ENCODE measurements at regions not wholly inside any gene's neighbourhood (a gene's known extent, or its start where the extent isn't known, plus 50 kb on each side); places are given as distances from the start of the nearest gene placed in this dataset.

GRCh38 chr14:85445151-85445795 lies 84.7 kb upstream of the FLRT2 start:
- Histone ChIP-seq H3K4me1 (ENCODE audit: control insufficient read depth in 1 of 2, extremely low read depth in 1 of 2, insufficient read depth in 2 of 2, low read length in 2 of 2) (no peaks in the 10 kb centered on the region), H3K36me3 (ENCODE audit: control insufficient read depth in 2 of 2, extremely low read depth in 1 of 2, insufficient read depth in 1 of 2, low read length in 1 of 2) (no peaks in the 10 kb centered on the region), H3K27me3 (replicated peaks in 1 of 2; ENCODE audit: control insufficient read depth in 2 of 2, extremely low read depth in 1 of 2, insufficient read depth in 2 of 2, low read length in 1 of 2) (no peaks in the 10 kb centered on the region), H3K27ac (ENCODE audit: low read length) (no peak overlapping the region), H3K4me3 (ENCODE audit: control insufficient read depth in 1 of 2, extremely low read depth in 1 of 2, low read length in 1 of 2) (no peak overlapping the region), H3K9me3 (no peaks in the 10 kb centered on the region)
- Mint-ChIP-seq H3K9me3 (peaks cover 6 to 20% (median 10%) of the 10 kb centered on the region in 3 donors), H3K36me3 (no peaks in the 10 kb centered on the region), H3K27me3 (no peaks in the 10 kb centered on the region), H3K27ac (no peak overlapping the region), H3K4me1 (no peaks in the 10 kb centered on the region), H3K4me3 (no peak overlapping the region)
- ATAC-seq (replicated peaks in 1 of 4) (no peak), DNase-seq (no peak)
- POLR2A ChIA-PET, result no interaction called here
- WGBS (ENCODE audit: insufficient coverage), result 60% methylated on average over 1 of the region's 3 CpGs
- CTCF ChIA-PET, result no interaction called here

- Mint-ChIP-seq H3K4me3 (no peak overlapping the region), H3K4me1 (no peaks in the 10 kb centered on the region), H3K36me3 (no peaks in the 10 kb centered on the region), H3K27me3 (no peaks in the 10 kb centered on the region), H3K27ac (no peak overlapping the region), H3K9me3 (peaks cover 6 to 10% (median 10%) of the 10 kb centered on the region in 3 donors)
- no peaks in the 10 kb centered on the region for H3K4me1 ChIP-seq (ENCODE audit: control insufficient read depth in 1 of 2, extremely low read depth in 1 of 2, insufficient read depth in 2 of 2, low read length in 2 of 2)
- H3K27me3 ChIP-seq (replicated peaks in 1 of 2; ENCODE audit: control insufficient read depth in 2 of 2, extremely low read depth in 1 of 2, insufficient read depth in 2 of 2, low read length in 1 of 2), result no peaks in the 10 kb centered on the region
- no peak for ATAC-seq (replicated peaks in 1 of 4)
- CTCF ChIA-PET, result no interaction called here
- no peak overlapping the region for H3K27ac ChIP-seq (ENCODE audit: low read length)
- POLR2A ChIA-PET, result no interaction called here
- 94% methylated on average over 1 of the region's 2 CpGs for WGBS (ENCODE audit: insufficient coverage)
- no peak overlapping the region for H3K4me3 ChIP-seq (ENCODE audit: control insufficient read depth in 1 of 2, extremely low read depth in 1 of 2, low read length in 1 of 2)
- H3K9me3 ChIP-seq, result no peaks in the 10 kb centered on the region
- DNase-seq, result no peak
- no peaks in the 10 kb centered on the region for H3K36me3 ChIP-seq (ENCODE audit: control insufficient read depth in 2 of 2, extremely low read depth in 1 of 2, insufficient read depth in 1 of 2, low read length in 1 of 2)
Observed at GRCh38 chr14:85447883-85448282, 82.1 kb upstream of the FLRT2 start.

GRCh38 chr14:85451421-85451820 lies 78.5 kb upstream of the FLRT2 start:
- Mint-ChIP-seq H3K36me3 (no peaks in the 10 kb centered on the region), H3K27me3 (no peaks in the 10 kb centered on the region), H3K4me1 (no peaks in the 10 kb centered on the region), H3K27ac (no peak overlapping the region), H3K9me3 (no peaks in the 10 kb centered on the region), H3K4me3 (no peak overlapping the region)
- Histone ChIP-seq H3K36me3 (ENCODE audit: control insufficient read depth in 2 of 2, extremely low read depth in 1 of 2, insufficient read depth in 1 of 2, low read length in 1 of 2) (no peaks in the 10 kb centered on the region), H3K27ac (ENCODE audit: low read length) (no peak overlapping the region), H3K4me1 (ENCODE audit: control insufficient read depth in 1 of 2, extremely low read depth in 1 of 2, insufficient read depth in 2 of 2, low read length in 2 of 2) (no peaks in the 10 kb centered on the region), H3K27me3 (replicated peaks in 1 of 2; ENCODE audit: control insufficient read depth in 2 of 2, extremely low read depth in 1 of 2, insufficient read depth in 2 of 2, low read length in 1 of 2) (no peaks in the 10 kb centered on the region), H3K4me3 (ENCODE audit: control insufficient read depth in 1 of 2, extremely low read depth in 1 of 2, low read length in 1 of 2) (no peak overlapping the region), H3K9me3 (no peaks in the 10 kb centered on the region)
- ChIA-PET CTCF (no interaction called here), POLR2A (interaction anchor here in 1 of 2 donors (0.6 kb wide), 1 partner anchor 611 kb away, joined by 4 read pairs; no protein-coding TSS in a partner anchor)
- DNase-seq (no peak), ATAC-seq (replicated peaks in 1 of 4) (no peak)

DNA sequence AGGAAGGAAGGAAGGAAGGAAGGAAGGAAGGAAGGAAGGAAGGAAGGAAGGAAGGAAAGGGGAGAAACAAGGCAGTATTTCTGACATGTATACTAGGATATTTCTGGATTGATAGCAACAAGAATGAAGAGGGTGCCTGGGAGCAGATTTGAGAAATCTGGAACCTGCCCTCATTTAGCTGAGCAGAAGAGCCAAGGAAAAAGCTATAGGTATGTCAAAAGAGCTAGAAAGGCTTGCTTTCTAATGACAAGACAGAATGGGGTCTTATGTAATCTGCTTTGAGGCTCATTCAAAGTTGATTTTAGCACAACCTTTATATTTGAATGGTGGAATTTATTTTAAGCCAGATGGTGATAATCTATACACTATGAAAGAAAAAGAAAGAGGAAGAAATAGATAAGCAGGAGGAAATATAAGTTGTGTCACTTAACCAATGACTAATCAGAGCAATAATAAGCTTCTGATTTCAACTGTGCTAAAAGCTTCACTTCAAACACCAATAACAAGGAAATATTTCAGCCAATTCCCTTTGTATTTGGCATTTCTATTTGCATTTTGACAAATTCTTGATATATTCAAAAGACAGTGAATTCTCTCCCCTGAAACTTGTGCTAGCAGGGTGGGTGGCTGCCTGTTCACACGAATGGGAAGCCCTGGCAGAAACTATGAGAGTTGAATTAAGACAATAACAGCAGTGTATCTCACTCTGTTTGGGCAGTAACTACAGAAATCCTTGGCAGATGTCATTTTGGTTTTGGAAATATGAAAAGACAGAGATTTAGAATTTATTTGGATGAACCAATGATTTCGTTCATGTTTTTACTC lies 76.3 kb upstream of the FLRT2 start:
- ChIA-PET POLR2A (no interaction called here), CTCF (interaction anchor here in 1 of 2 donors (0.6 kb wide), 1 partner anchor 14 kb away, joined by 5 read pairs; no protein-coding TSS in a partner anchor)
- no peaks in the 10 kb centered on the region for H3K27me3 ChIP-seq (replicated peaks in 1 of 2; ENCODE audit: control insufficient read depth in 2 of 2, extremely low read depth in 1 of 2, insufficient read depth in 2 of 2, low read length in 1 of 2)
- peaks cover 0 to 2% (median 0%) of the 10 kb centered on the region in 3 donors for H3K9me3 Mint-ChIP-seq
- no peaks in the 10 kb centered on the region for H3K27me3 Mint-ChIP-seq
- 33% methylated on average over 1 of the region's 2 CpGs for WGBS (ENCODE audit: insufficient coverage)
- H3K4me1 Mint-ChIP-seq, result no peaks in the 10 kb centered on the region
- no peaks in the 10 kb centered on the region for H3K9me3 ChIP-seq
- no peaks in the 10 kb centered on the region for H3K36me3 Mint-ChIP-seq
- DNase-seq, result no peak
- H3K4me3 Mint-ChIP-seq, result no peak overlapping the region
- ATAC-seq (replicated peaks in 1 of 4), result no peak
- H3K27ac ChIP-seq (ENCODE audit: low read length), result no peak overlapping the region
- no peaks in the 10 kb centered on the region for H3K36me3 ChIP-seq (ENCODE audit: control insufficient read depth in 2 of 2, extremely low read depth in 1 of 2, insufficient read depth in 1 of 2, low read length in 1 of 2)
- no peak overlapping the region for H3K27ac Mint-ChIP-seq
- no peak overlapping the region for H3K4me3 ChIP-seq (ENCODE audit: control insufficient read depth in 1 of 2, extremely low read depth in 1 of 2, low read length in 1 of 2)
- no peaks in the 10 kb centered on the region for H3K4me1 ChIP-seq (ENCODE audit: control insufficient read depth in 1 of 2, extremely low read depth in 1 of 2, insufficient read depth in 2 of 2, low read length in 2 of 2)

- 80% methylated on average over 1 of the region's 3 CpGs for WGBS (ENCODE audit: insufficient coverage)
Observed at GRCh38 chr14:85454226-85454813, 75.6 kb upstream of the FLRT2 start.

DNA sequence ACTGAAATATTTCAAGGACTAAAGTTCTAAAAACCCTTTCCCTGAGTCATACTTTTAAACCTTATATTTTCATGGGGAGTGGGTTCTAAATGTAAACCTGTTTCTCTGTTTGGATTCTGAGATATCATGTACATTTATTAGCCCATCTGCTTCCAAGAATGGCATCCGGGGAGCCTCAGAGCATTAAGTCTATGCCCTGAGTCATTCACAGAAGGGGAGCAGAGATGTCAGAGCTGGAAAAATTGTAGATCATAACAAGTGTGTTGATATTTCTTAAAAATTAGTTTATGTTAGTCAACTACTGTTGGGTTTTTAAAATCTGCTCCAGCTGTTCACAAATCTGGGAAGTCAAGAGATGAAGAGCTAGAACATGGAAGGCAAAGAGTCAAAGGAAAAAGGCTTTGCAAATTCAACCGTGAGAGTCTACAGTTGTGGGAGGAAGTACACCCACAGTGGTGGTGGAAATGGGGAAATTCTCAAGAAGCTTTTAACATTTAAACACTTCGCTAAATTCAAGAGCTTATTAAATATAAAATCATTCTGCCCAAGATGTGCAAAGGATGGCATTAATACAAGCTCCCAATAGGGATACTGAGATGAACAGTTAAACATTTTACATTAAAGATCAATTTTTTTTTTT lies 70.5 kb upstream of the FLRT2 start:
- no peak for ATAC-seq (replicated peaks in 1 of 4)
- DNase-seq, result no peak
- Histone ChIP-seq H3K9me3 (no peaks in the 10 kb centered on the region), H3K27ac (ENCODE audit: low read length) (no peak overlapping the region), H3K4me3 (ENCODE audit: control insufficient read depth in 1 of 2, extremely low read depth in 1 of 2, low read length in 1 of 2) (no peak overlapping the region), H3K4me1 (ENCODE audit: control insufficient read depth in 1 of 2, extremely low read depth in 1 of 2, insufficient read depth in 2 of 2, low read length in 2 of 2) (no peaks in the 10 kb centered on the region), H3K36me3 (ENCODE audit: control insufficient read depth in 2 of 2, extremely low read depth in 1 of 2, insufficient read depth in 1 of 2, low read length in 1 of 2) (no peaks in the 10 kb centered on the region), H3K27me3 (replicated peaks in 1 of 2; ENCODE audit: control insufficient read depth in 2 of 2, extremely low read depth in 1 of 2, insufficient read depth in 2 of 2, low read length in 1 of 2) (no peaks in the 10 kb centered on the region)
- Mint-ChIP-seq H3K4me3 (no peak overlapping the region), H3K27me3 (no peaks in the 10 kb centered on the region), H3K4me1 (no peaks in the 10 kb centered on the region), H3K36me3 (no peaks in the 10 kb centered on the region), H3K9me3 (peaks cover 3 to 7% (median 4%) of the 10 kb centered on the region in 3 donors), H3K27ac (no peak overlapping the region)
- ChIA-PET POLR2A (interaction anchor here in 1 of 2 donors (0.6 kb wide), 1 partner anchor 17 kb away, joined by 3 read pairs; no protein-coding TSS in a partner anchor), CTCF (no interaction called here)
- 60% methylated on average over 1 of the region's 3 CpGs for WGBS (ENCODE audit: insufficient coverage)

More at GRCh38 chr14:85454226-85454813, 75.6 kb upstream of the FLRT2 start:
- H3K27ac Mint-ChIP-seq, result no peak overlapping the region
- H3K9me3 ChIP-seq, result no peaks in the 10 kb centered on the region
- no peaks in the 10 kb centered on the region for H3K36me3 Mint-ChIP-seq
- no peaks in the 10 kb centered on the region for H3K36me3 ChIP-seq (ENCODE audit: control insufficient read depth in 2 of 2, extremely low read depth in 1 of 2, insufficient read depth in 1 of 2, low read length in 1 of 2)
- no peaks in the 10 kb centered on the region for H3K4me1 ChIP-seq (ENCODE audit: control insufficient read depth in 1 of 2, extremely low read depth in 1 of 2, insufficient read depth in 2 of 2, low read length in 2 of 2)
- no peak for DNase-seq
- no peak overlapping the region for H3K27ac ChIP-seq (ENCODE audit: low read length)
- H3K4me1 Mint-ChIP-seq, result no peaks in the 10 kb centered on the region
- no peaks in the 10 kb centered on the region for H3K27me3 Mint-ChIP-seq
- no peak for ATAC-seq (replicated peaks in 1 of 4)
- H3K9me3 Mint-ChIP-seq, result peaks cover 0 to 2% (median 0%) of the 10 kb centered on the region in 3 donors
- CTCF ChIA-PET, result no interaction called here
- no peak overlapping the region for H3K4me3 ChIP-seq (ENCODE audit: control insufficient read depth in 1 of 2, extremely low read depth in 1 of 2, low read length in 1 of 2)
- no peak overlapping the region for H3K4me3 Mint-ChIP-seq
- POLR2A ChIA-PET, result no interaction called here
- no peaks in the 10 kb centered on the region for H3K27me3 ChIP-seq (replicated peaks in 1 of 2; ENCODE audit: control insufficient read depth in 2 of 2, extremely low read depth in 1 of 2, insufficient read depth in 2 of 2, low read length in 1 of 2)
